Mesenchymal stem cell (in vitro differentiated cells and primary cell): ENCODE measurements at regions not wholly inside any gene's neighbourhood (a gene's known extent, or its start where the extent isn't known, plus 50 kb on each side); places are given as distances from the start of the nearest gene placed in this dataset.
A peak's percentile ranks its signal among the peaks of the same experiment; 100 is the strongest.

Source experiments
- DNase-seq: peaks from one replicate; pipeline ENCODE4 v3.0.0-alpha.2; 2013
- H2AFZ ChIP-seq: one replicate; pipeline ENCODE4 v1.6.1; 2013; ENCODE audit warnings: low read depth, mild to moderate bottlenecking, control low read depth, inconsistent platforms, low read length, moderate library complexity
- H2AK5ac ChIP-seq: 2 replicates; pipeline ENCODE4 v1.6.1; 2013; ENCODE audit warnings: low read length, moderate library complexity, mild to moderate bottlenecking, inconsistent platforms; ENCODE audit not compliant: severe bottlenecking
- H2BK120ac ChIP-seq: one replicate; pipeline ENCODE4 v1.6.1; 2013; ENCODE audit warnings: low read depth, mild to moderate bottlenecking, inconsistent platforms, low read length, moderate library complexity
- H2BK12ac ChIP-seq, 2 experiments: one replicate each; pipeline ENCODE4 v1.6.1; 2013; ENCODE audit warnings: inconsistent platforms in 2 of 2, low read length in 2 of 2, mild to moderate bottlenecking in 2 of 2, moderate library complexity in 2 of 2, control low read depth in 1 of 2
- H2BK15ac ChIP-seq: one replicate; pipeline ENCODE4 v1.6.1; 2013; ENCODE audit warnings: mild to moderate bottlenecking, low read depth, inconsistent platforms; ENCODE audit not compliant: poor library complexity, severe bottlenecking
- H2BK5ac ChIP-seq: 2 replicates; pipeline ENCODE4 v1.6.1; 2013; ENCODE audit warnings: low read depth, mild to moderate bottlenecking, low read length, control low read depth, inconsistent platforms; ENCODE audit not compliant: poor library complexity, severe bottlenecking
- H3K14ac ChIP-seq, 2 experiments: one replicate each; pipeline ENCODE4 v1.6.1; 2013; ENCODE audit warnings: inconsistent platforms in 2 of 2, low read length in 2 of 2, control low read depth in 1 of 2, mild to moderate bottlenecking in 1 of 2, moderate library complexity in 1 of 2
- H3K18ac ChIP-seq, 2 experiments: one replicate each; pipeline ENCODE4 v1.6.1; 2013; ENCODE audit warnings: inconsistent platforms in 2 of 2, low read length in 2 of 2, control low read depth in 1 of 2, low read depth in 1 of 2, mild to moderate bottlenecking in 1 of 2
- H3K23ac ChIP-seq, 2 experiments: one replicate each; pipeline ENCODE4 v1.6.1; 2013; ENCODE audit warnings: inconsistent platforms in 2 of 2, low read length in 2 of 2, mild to moderate bottlenecking in 2 of 2, moderate library complexity in 2 of 2, control low read depth in 1 of 2
- H3K27ac ChIP-seq: 2 replicates; pipeline ENCODE4 v1.5.1; 2013; ENCODE audit warnings: mild to moderate bottlenecking, moderate library complexity, low read length, control low read depth, inconsistent platforms; ENCODE audit not compliant: poor library complexity, severe bottlenecking
- H3K27me3 ChIP-seq, 2 experiments: 2 replicates each; pipeline versions ENCODE4 v1.6.1 to v1.7.0; 2013; ENCODE audit warnings: low read length in 2 of 2, mild to moderate bottlenecking in 2 of 2, moderate library complexity in 2 of 2, control low read depth in 1 of 2, inconsistent platforms in 1 of 2; ENCODE audit not compliant: control insufficient read depth in 1 of 2, insufficient read depth in 1 of 2
- H3K36me3 ChIP-seq, 2 experiments: 2 replicates each; pipeline versions ENCODE4 v1.6.1 to v1.7.0; 2013; ENCODE audit warnings: low read length in 2 of 2, control low read depth in 1 of 2, inconsistent platforms in 1 of 2, low read depth in 1 of 2, mild to moderate bottlenecking in 1 of 2; ENCODE audit not compliant: insufficient read depth in 2 of 2, control insufficient read depth in 1 of 2
- H3K4ac ChIP-seq, 2 experiments: one replicate each; pipeline ENCODE4 v1.6.1; 2013; ENCODE audit warnings: inconsistent platforms in 2 of 2, low read length in 2 of 2, mild to moderate bottlenecking in 2 of 2, moderate library complexity in 2 of 2, control low read depth in 1 of 2, low read depth in 1 of 2
- H3K4me1 ChIP-seq: 2 replicates; pipeline ENCODE4 v1.6.1; 2013; ENCODE audit warnings: low read depth, low read length, control low read depth; ENCODE audit not compliant: control insufficient read depth, insufficient read depth
- H3K4me2 ChIP-seq: 2 replicates; pipeline ENCODE4 v1.6.1; 2013; ENCODE audit warnings: low read length, mild to moderate bottlenecking, inconsistent platforms; ENCODE audit not compliant: poor library complexity, severe bottlenecking
- H3K4me3 ChIP-seq, 2 experiments: 2 replicates each; pipeline versions ENCODE4 v1.5.1 to v1.7.0; 2013; ENCODE audit warnings: low read length in 2 of 2, mild to moderate bottlenecking in 2 of 2, control low read depth in 1 of 2, low read depth in 1 of 2; ENCODE audit not compliant: insufficient read depth in 1 of 2
- H3K79me1 ChIP-seq: replicated peaks from 2 replicates; pipeline ENCODE4 v1.6.1; 2013; ENCODE audit warnings: mild to moderate bottlenecking, control low read depth, low read length, inconsistent platforms; ENCODE audit not compliant: poor library complexity, severe bottlenecking
- H3K9ac ChIP-seq: 2 replicates; pipeline ENCODE4 v1.7.0; 2013; ENCODE audit warnings: mild to moderate bottlenecking, low read length, moderate library complexity
- H3K9me3 ChIP-seq: 2 replicates; pipeline ENCODE4 v1.7.0; 2013; ENCODE audit warnings: mild to moderate bottlenecking, low read length; ENCODE audit not compliant: control insufficient read depth
- H4K8ac ChIP-seq: one replicate; pipeline ENCODE4 v1.6.1; 2013; ENCODE audit warnings: inconsistent platforms, mild to moderate bottlenecking, low read length, moderate library complexity
- H4K91ac ChIP-seq: one replicate; pipeline ENCODE4 v1.6.1; 2013; ENCODE audit warnings: mild to moderate bottlenecking, low read length, inconsistent platforms
- WGBS: methylation state at CpG from one replicate; pipeline ENCODE4 v1.1.7; 2013; ENCODE audit warnings: mixed read lengths; 5-methylcytosine and 5-hydroxymethylcytosine counted together

GRCh38 chr12:89877671-89878070, 169.0 kb upstream of the ATP2B1 start:
- Histone ChIP-seq H2AFZ (no peak overlapping the region), H3K79me1 (no peaks in the 10 kb centered on the region), H2BK120ac (no peak overlapping the region), H4K8ac (no peak overlapping the region), H3K27ac (no peak overlapping the region), H3K9me3 (peaks cover under 1% of the 10 kb centered on the region), H2BK5ac (no peak overlapping the region), H3K4me2 (no peak overlapping the region), H3K18ac (no peak overlapping the region), H3K4me3 (no peak overlapping the region), H3K23ac (no peak overlapping the region), H3K9ac (no peak overlapping the region), H3K4ac (no peak overlapping the region), H2BK12ac (no peak overlapping the region), H3K4me1 (no peaks in the 10 kb centered on the region), H2AK5ac (no peak overlapping the region), H4K91ac (no peak overlapping the region), H3K36me3 (no peaks in the 10 kb centered on the region), H3K27me3 (no peaks in the 10 kb centered on the region), H3K14ac (no peak overlapping the region), H2BK15ac (no peak overlapping the region)
- no peak for DNase-seq
- 86% methylated on average over 2 of the region's 3 CpGs for WGBS

DNA sequence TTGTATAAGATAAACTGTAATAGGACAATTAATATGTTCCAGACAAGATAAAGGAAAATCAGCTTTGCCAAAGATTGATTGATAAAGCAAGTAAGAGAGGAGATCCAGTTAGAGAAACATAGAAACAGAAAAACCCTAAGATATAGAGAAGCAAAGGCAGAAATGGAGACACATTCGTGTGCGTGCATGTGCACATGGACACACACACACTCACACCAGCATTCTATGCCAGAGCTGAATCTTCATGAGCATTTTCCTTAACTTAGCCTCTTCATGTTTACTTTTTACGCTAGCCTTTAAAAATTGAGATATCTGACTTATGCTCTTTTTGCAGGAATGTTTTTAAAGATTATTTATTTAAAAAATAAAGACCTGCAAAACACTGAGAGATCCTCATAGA, 168.5 kb upstream of the ATP2B1 start:
- no peak overlapping the region for H2BK5ac ChIP-seq
- H2AK5ac ChIP-seq = no peak overlapping the region
- no peaks in the 10 kb centered on the region for H3K79me1 ChIP-seq
- H2BK15ac ChIP-seq = no peak overlapping the region
- H2BK120ac ChIP-seq = no peak overlapping the region
- no peak overlapping the region for H3K4me2 ChIP-seq
- H3K27ac ChIP-seq = no peak overlapping the region
- no peak overlapping the region for H3K14ac ChIP-seq
- DNase-seq = no peak
- no peaks in the 10 kb centered on the region for H3K4me1 ChIP-seq
- WGBS = 97% methylated on average over 2 of the region's 3 CpGs
- no peak overlapping the region for H4K91ac ChIP-seq
- H3K23ac ChIP-seq = no peak overlapping the region
- peaks cover 6% of the 10 kb centered on the region for H3K9me3 ChIP-seq
- no peak overlapping the region for H3K18ac ChIP-seq
- H3K4me3 ChIP-seq = no peak overlapping the region
- H3K27me3 ChIP-seq = no peaks in the 10 kb centered on the region
- H3K4ac ChIP-seq = no peak overlapping the region
- no peaks in the 10 kb centered on the region for H3K36me3 ChIP-seq
- no peak overlapping the region for H2AFZ ChIP-seq
- H2BK12ac ChIP-seq = no peak overlapping the region
- no peak overlapping the region for H4K8ac ChIP-seq
- H3K9ac ChIP-seq = no peak overlapping the region

DNA sequence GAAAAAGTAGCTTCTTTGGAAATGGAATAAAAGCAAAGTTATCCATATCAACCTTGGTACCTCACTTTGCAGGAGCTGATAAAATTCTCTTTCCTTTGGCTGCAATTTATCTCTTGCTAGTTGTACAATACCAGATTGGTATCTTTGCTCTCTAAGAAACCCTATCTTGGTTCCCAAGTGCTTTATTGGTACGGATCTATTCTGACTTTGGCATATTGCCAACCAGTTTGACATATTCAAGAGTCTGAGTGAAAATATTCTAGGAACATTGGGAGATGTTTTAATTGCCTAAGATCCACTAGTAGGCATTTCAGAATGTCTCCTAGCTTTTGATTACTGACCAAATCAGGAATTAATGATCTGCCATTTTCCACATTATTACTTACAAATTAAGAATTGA, 167.2 kb upstream of the ATP2B1 start:
- Histone ChIP-seq H3K36me3 (no peaks in the 10 kb centered on the region), H2AFZ (no peak overlapping the region), H2AK5ac (no peak overlapping the region), H3K4ac (no peak overlapping the region), H3K27ac (no peak overlapping the region), H3K4me3 (no peak overlapping the region), H4K91ac (no peak overlapping the region), H3K18ac (no peak overlapping the region), H3K79me1 (no peaks in the 10 kb centered on the region), H2BK15ac (no peak overlapping the region), H3K4me2 (no peak overlapping the region), H2BK12ac (no peak overlapping the region), H3K14ac (no peak overlapping the region), H4K8ac (no peak overlapping the region), H3K9me3 (peaks cover 16% of the 10 kb centered on the region), H3K9ac (no peak overlapping the region), H2BK5ac (no peak overlapping the region), H3K23ac (no peak overlapping the region), H3K27me3 (no peaks in the 10 kb centered on the region), H2BK120ac (no peak overlapping the region), H3K4me1 (no peaks in the 10 kb centered on the region)
- WGBS = 13% methylated on average over 1 of the region's 1 CpG
- DNase-seq = no peak

- no peak overlapping the region for H2AFZ ChIP-seq
- WGBS = 15% methylated on average over 2 of the region's 2 CpGs
Observed at GRCh38 chr12:89875225-89875624, 166.6 kb upstream of the ATP2B1 start.

More at GRCh38 chr12:89875225-89875624, 166.6 kb upstream of the ATP2B1 start:
- Histone ChIP-seq H2BK12ac (no peak overlapping the region), H4K91ac (no peak overlapping the region), H3K4me1 (no peaks in the 10 kb centered on the region), H4K8ac (no peak overlapping the region), H3K18ac (no peak overlapping the region), H3K27ac (no peak overlapping the region), H2AK5ac (no peak overlapping the region), H3K9me3 (peaks cover 22% of the 10 kb centered on the region), H3K79me1 (no peaks in the 10 kb centered on the region), H3K27me3 (no peaks in the 10 kb centered on the region), H3K4me2 (no peak overlapping the region), H3K4me3 (no peak overlapping the region), H2BK120ac (no peak overlapping the region), H3K14ac (no peak overlapping the region), H3K23ac (no peak overlapping the region), H2BK15ac (no peak overlapping the region), H3K9ac (no peak overlapping the region), H3K4ac (no peak overlapping the region), H2BK5ac (no peak overlapping the region), H3K36me3 (no peaks in the 10 kb centered on the region)
- peak; percentile 45 for DNase-seq
